SK-N-SH treated with all-trans-retinoic acid at 6 μM for 48 hours (cell line): ENCODE measurements at regions not wholly inside any gene's neighbourhood (a gene's known extent, or its start where the extent isn't known, plus 50 kb on each side); places are given as distances from the start of the nearest gene placed in this dataset.

Experiments used
- ATAC-seq: fragments of 200-7000 bp; cut with Tn5 transposase; 3 replicates; pipeline ENCODE4 v1.9.1; 2020; ENCODE audit warnings: mild to moderate bottlenecking, moderate library complexity
- ARNTL ChIP-seq: fragments of 450-650 bp; formaldehyde crosslinking; IDR thresholded peaks from 2 replicates; pipeline ENCODE4 v1.5.0; 2020; ENCODE audit warnings: low read depth, mild to moderate bottlenecking, moderate library complexity, borderline replicate concordance
- BACH2 ChIP-seq: fragments of 250-450 bp; sonication (Bioruptor Pico); IDR thresholded peaks from 2 replicates; pipeline ENCODE4 v1.9.0; 2021; ENCODE audit warnings: mild to moderate bottlenecking, borderline replicate concordance
- CSRNP3 ChIP-seq: fragments of 250-450 bp; sonication (Bioruptor Pico); IDR thresholded peaks from 2 replicates; pipeline ENCODE4 v1.5.1; 2021; ENCODE audit warnings: mild to moderate bottlenecking, moderate library complexity
- ESRRG ChIP-seq: fragments of 250-450 bp; sonication (Bioruptor Pico); IDR thresholded peaks from 2 replicates; pipeline ENCODE4 v1.6.1; 2021; ENCODE audit warnings: mild to moderate bottlenecking
- GLIS3 ChIP-seq: fragments of 250-450 bp; sonication (Bioruptor Pico); IDR thresholded peaks from 2 replicates; pipeline ENCODE4 v1.5.0; 2020; ENCODE audit warnings: mild to moderate bottlenecking, moderate library complexity
- ISL1 ChIP-seq: fragments of 250-450 bp; sonication (Bioruptor Pico); IDR thresholded peaks from 2 replicates; pipeline ENCODE4 v2.1.2; 2022; ENCODE audit warnings: mild to moderate bottlenecking, moderate library complexity
- OSR1 ChIP-seq: fragments of 250-450 bp; sonication (Bioruptor Pico); IDR thresholded peaks from 2 replicates; pipeline ENCODE4 v1.8.0; 2022; ENCODE audit warnings: moderate library complexity, mild to moderate bottlenecking, inconsistent platforms
- PPARA ChIP-seq: fragments of 250-450 bp; sonication (Bioruptor Pico); IDR thresholded peaks from 2 replicates; pipeline ENCODE4 v1.5.0; 2020; ENCODE audit warnings: mild to moderate bottlenecking, borderline replicate concordance
- RARB ChIP-seq: fragments of 250-450 bp; sonication (Bioruptor Pico); IDR thresholded peaks from 2 replicates; pipeline ENCODE4 v1.8.0; 2021; ENCODE audit warnings: mild to moderate bottlenecking, moderate library complexity
- SNAI2 ChIP-seq: fragments of 250-450 bp; sonication (Bioruptor Pico); IDR thresholded peaks from 2 replicates; pipeline ENCODE4 v1.5.0; 2020; ENCODE audit warnings: mild to moderate bottlenecking, moderate library complexity
- TCF4 ChIP-seq: fragments of 250-450 bp; sonication (Bioruptor Pico); IDR thresholded peaks from 2 replicates; pipeline ENCODE4 v1.8.0; 2021; ENCODE audit warnings: mild to moderate bottlenecking, moderate library complexity, borderline replicate concordance
- TOX ChIP-seq: fragments of 250-450 bp; sonication (Bioruptor Pico); IDR thresholded peaks from 2 replicates; pipeline ENCODE4 v1.8.0; 2021; ENCODE audit warnings: mild to moderate bottlenecking, moderate library complexity, borderline replicate concordance
- TSHZ2 ChIP-seq: fragments of 250-450 bp; sonication (Bioruptor Pico); IDR thresholded peaks from 2 replicates; pipeline ENCODE4 v1.5.0; 2020; ENCODE audit warnings: mild to moderate bottlenecking, moderate library complexity
- ZC3H10 ChIP-seq: fragments of 250-450 bp; sonication (Bioruptor Pico); IDR thresholded peaks from 2 replicates; pipeline ENCODE4 v1.5.1; 2021; ENCODE audit warnings: mild to moderate bottlenecking, moderate library complexity
- ZFP30 ChIP-seq: fragments of 450-650 bp; formaldehyde crosslinking; IDR thresholded peaks from 2 replicates; pipeline ENCODE4 v1.5.0; 2022; ENCODE audit warnings: mild to moderate bottlenecking, moderate library complexity
- ZNF565 ChIP-seq: fragments of 450-650 bp; formaldehyde crosslinking; conservative IDR thresholded peaks from 2 replicates; pipeline ENCODE4 v1.5.0; 2020; ENCODE audit warnings: low read depth, mild to moderate bottlenecking, moderate library complexity
- ZNF70 ChIP-seq: fragments of 450-650 bp; formaldehyde crosslinking; IDR thresholded peaks from 2 replicates; pipeline ENCODE4 v1.5.0; 2020; ENCODE audit warnings: mild to moderate bottlenecking, moderate library complexity
- ZNF8 ChIP-seq: fragments of 450-650 bp; formaldehyde crosslinking; IDR thresholded peaks from 2 replicates; pipeline ENCODE4 v1.5.0; 2020; ENCODE audit warnings: mild to moderate bottlenecking, moderate library complexity
- TF ChIP-seq, protein P1 (sequence below): fragments of 250-450 bp; sonication (Bioruptor Pico); IDR thresholded peaks from 2 replicates; pipeline ENCODE4 v1.8.0; 2021; ENCODE audit warnings: low read depth, mild to moderate bottlenecking, moderate library complexity, borderline replicate concordance
- TF ChIP-seq, protein P2 (sequence below): fragments of 250-450 bp; sonication (Bioruptor Pico); IDR thresholded peaks from 2 replicates; pipeline ENCODE4 v1.5.1; 2020; ENCODE audit warnings: low read depth, mild to moderate bottlenecking, moderate library complexity

GRCh38 chr5:124868676-124869075, 122.2 kb upstream of the ZNF608 start:
- ATAC-seq, result no peak
- no peak for TF ChIP-seq ZNF70
- TF ChIP-seq ARNTL (CRISPR knock-in tag), result no peak
- no peak for TF ChIP-seq BACH2 (CRISPR knock-in tag)
- TF ChIP-seq TOX (CRISPR knock-in tag), result no peak

- ATAC-seq, result peak; percentile 48
- TF ChIP-seq ISL1 (CRISPR knock-in tag), result peak; percentile 76
- 0 out of 2 replicates have a peak, but pooled peaks have one; percentile 16 for TF ChIP-seq ZNF8 (CRISPR knock-in tag)
- TF ChIP-seq, protein P1, sequence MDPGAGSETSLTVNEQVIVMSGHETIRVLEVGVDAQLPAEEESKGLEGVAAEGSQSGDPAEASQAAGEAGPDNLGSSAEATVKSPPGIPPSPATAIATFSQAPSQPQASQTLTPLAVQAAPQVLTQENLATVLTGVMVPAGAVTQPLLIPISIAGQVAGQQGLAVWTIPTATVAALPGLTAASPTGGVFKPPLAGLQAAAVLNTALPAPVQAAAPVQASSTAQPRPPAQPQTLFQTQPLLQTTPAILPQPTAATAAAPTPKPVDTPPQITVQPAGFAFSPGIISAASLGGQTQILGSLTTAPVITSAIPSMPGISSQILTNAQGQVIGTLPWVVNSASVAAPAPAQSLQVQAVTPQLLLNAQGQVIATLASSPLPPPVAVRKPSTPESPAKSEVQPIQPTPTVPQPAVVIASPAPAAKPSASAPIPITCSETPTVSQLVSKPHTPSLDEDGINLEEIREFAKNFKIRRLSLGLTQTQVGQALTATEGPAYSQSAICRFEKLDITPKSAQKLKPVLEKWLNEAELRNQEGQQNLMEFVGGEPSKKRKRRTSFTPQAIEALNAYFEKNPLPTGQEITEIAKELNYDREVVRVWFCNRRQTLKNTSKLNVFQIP (CRISPR knock-in tag), result no peak
- TF ChIP-seq, protein P2, sequence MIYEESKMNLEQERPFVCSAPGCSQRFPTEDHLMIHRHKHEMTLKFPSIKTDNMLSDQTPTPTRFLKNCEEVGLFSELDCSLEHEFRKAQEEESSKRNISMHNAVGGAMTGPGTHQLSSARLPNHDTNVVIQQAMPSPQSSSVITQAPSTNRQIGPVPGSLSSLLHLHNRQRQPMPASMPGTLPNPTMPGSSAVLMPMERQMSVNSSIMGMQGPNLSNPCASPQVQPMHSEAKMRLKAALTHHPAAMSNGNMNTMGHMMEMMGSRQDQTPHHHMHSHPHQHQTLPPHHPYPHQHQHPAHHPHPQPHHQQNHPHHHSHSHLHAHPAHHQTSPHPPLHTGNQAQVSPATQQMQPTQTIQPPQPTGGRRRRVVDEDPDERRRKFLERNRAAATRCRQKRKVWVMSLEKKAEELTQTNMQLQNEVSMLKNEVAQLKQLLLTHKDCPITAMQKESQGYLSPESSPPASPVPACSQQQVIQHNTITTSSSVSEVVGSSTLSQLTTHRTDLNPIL (CRISPR knock-in tag), result peak; percentile 69; the same call in 1 of the 2 replicates
- TF ChIP-seq TCF4 (CRISPR knock-in tag), result peak; percentile 50; the same call in 1 of the 2 replicates
- 0 out of 2 replicates have a peak, but pooled peaks have one; percentile 32 for TF ChIP-seq ESRRG (CRISPR knock-in tag)
- TF ChIP-seq, all 23 proteins: peak for 5
Observed at GRCh38 chr5:124869426-124870033, 123.1 kb upstream of the ZNF608 start.

DNA sequence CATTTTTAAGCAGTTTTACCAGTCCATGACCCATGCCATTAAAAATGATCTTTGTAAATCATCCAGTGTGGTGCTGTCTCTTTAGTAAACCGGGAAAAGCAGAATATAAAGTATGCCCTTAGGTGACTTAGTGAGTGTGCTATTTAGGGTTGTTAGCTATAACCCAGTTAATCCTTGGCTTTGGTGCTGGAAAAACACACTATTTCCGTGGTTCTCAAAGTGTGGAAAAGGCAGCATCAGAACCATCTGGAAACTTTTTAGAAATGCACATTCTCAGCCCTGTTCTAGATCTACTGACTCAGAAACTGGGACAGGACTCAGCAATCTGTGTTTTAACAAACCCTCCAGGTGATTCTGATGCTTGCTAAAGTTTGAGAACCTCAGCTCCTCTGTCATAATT, 123.6 kb upstream of the ZNF608 start:
- TF ChIP-seq, protein P2 (CRISPR knock-in tag), result no peak
- TF ChIP-seq SNAI2 (CRISPR knock-in tag) (no peak), TOX (CRISPR knock-in tag) (no peak), RARB (CRISPR knock-in tag) (no peak), ESRRG (CRISPR knock-in tag) (no peak), OSR1 (CRISPR knock-in tag) (no peak), ZC3H10 (CRISPR knock-in tag) (no peak), ARNTL (CRISPR knock-in tag) (no peak), ISL1 (CRISPR knock-in tag) (no peak), ZNF565 (CRISPR knock-in tag) (no peak), GLIS3 (no peak), ZFP30 (CRISPR knock-in tag) (no peak), CSRNP3 (CRISPR knock-in tag) (no peak)
- ATAC-seq, result peak; percentile 18; the same call in 2 of the 3 replicates

- peak; percentile 88 for ATAC-seq
- TF ChIP-seq OSR1 (CRISPR knock-in tag) (no peak), ISL1 (CRISPR knock-in tag) (peak; percentile 48; the same call in 1 of the 2 replicates)
Observed at GRCh38 chr5:124871303-124871702, 124.9 kb upstream of the ZNF608 start.

DNA sequence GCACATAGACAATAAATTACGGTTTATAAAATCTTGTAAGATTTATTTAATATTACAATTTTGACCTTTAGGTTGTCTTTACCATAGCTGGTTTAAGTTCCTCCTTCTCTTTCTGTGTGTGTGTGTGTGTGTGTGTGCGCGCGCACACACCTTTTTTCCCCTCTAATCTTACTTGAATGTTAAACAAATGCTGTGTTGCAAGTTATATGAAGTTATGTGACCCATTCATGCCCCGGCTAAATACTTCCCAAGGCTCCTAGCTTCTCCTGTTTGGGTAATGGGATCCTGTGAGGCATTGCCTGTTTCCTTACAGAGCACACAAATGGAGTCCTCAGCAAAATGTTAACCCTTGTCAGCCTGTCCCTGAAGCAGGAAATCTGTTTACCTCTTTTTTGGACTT, 125.6 kb upstream of the ZNF608 start:
- no peak for ATAC-seq
- no peak for TF ChIP-seq TSHZ2 (CRISPR knock-in tag)
- TF ChIP-seq ZNF8 (CRISPR knock-in tag), result no peak
- TF ChIP-seq ZNF70, result no peak
- no peak for TF ChIP-seq TOX (CRISPR knock-in tag)
- no peak for TF ChIP-seq PPARA (CRISPR knock-in tag)
- no peak for TF ChIP-seq BACH2 (CRISPR knock-in tag)
- no peak for TF ChIP-seq RARB (CRISPR knock-in tag)
